ENCODE measurements at regions not wholly inside any gene's neighbourhood (a gene's known extent, or its start where the extent isn't known, plus 50 kb on each side); places are given as distances from the start of the nearest gene placed in this dataset.

DNA sequence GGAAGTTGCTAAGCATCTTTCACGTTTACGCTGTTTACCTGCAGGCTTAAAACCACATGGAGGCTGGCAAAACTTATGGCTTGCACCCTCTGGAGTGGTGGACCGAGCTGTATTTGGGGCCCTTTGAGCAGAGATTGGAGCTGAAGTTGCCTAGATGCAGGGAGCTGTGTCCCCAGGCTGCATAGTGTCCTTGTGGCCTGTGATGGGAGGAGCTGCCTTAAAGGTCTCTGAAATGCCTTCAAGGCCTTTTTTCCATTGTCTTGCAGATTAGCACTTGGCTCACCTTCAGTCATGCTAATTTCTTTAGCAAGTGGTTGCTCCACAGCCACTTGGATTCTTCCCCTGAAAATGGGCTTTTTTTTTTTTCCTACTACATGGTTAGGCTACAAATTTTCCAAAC, 81.5 kb upstream of the CHD1 start:
- TF ChIP-seq, protein P1, sequence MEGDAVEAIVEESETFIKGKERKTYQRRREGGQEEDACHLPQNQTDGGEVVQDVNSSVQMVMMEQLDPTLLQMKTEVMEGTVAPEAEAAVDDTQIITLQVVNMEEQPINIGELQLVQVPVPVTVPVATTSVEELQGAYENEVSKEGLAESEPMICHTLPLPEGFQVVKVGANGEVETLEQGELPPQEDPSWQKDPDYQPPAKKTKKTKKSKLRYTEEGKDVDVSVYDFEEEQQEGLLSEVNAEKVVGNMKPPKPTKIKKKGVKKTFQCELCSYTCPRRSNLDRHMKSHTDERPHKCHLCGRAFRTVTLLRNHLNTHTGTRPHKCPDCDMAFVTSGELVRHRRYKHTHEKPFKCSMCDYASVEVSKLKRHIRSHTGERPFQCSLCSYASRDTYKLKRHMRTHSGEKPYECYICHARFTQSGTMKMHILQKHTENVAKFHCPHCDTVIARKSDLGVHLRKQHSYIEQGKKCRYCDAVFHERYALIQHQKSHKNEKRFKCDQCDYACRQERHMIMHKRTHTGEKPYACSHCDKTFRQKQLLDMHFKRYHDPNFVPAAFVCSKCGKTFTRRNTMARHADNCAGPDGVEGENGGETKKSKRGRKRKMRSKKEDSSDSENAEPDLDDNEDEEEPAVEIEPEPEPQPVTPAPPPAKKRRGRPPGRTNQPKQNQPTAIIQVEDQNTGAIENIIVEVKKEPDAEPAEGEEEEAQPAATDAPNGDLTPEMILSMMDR (IDR thresholded peaks at IDR 0.05) = no peak
- TF ChIP-seq ZNF423 (CRISPR knock-in tag; IDR thresholded peaks at IDR 0.05) (no peak), TEAD4 (CRISPR knock-in tag; IDR thresholded peaks at IDR 0.05) (no peak), ETV6 (CRISPR knock-in tag; IDR thresholded peaks at IDR 0.05) (no peak), SMAD3 (CRISPR knock-in tag; IDR thresholded peaks at IDR 0.05; ENCODE audit: borderline replicate concordance) (no peak), ELF4 (CRISPR knock-in tag; IDR thresholded peaks at IDR 0.05; ENCODE audit: low read depth) (no peak), ZBTB21 (CRISPR knock-in tag; IDR thresholded peaks at IDR 0.05; ENCODE audit: borderline replicate concordance) (no peak), MXD4 (CRISPR knock-in tag; IDR thresholded peaks at IDR 0.05; ENCODE audit: borderline replicate concordance) (no peak)
- TF ChIP-seq, protein P2, sequence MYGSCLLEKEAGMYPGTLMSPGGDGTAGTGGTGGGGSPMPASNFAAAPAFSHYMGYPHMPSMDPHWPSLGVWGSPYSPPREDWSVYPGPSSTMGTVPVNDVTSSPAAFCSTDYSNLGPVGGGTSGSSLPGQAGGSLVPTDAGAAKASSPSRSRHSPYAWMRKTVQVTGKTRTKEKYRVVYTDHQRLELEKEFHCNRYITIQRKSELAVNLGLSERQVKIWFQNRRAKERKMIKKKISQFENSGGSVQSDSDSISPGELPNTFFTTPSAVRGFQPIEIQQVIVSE (CRISPR knock-in tag; IDR thresholded peaks at IDR 0.05; ENCODE audit: borderline replicate concordance) = no peak
- TF ChIP-seq, protein P3, sequence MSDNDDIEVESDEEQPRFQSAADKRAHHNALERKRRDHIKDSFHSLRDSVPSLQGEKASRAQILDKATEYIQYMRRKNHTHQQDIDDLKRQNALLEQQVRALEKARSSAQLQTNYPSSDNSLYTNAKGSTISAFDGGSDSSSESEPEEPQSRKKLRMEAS (CRISPR knock-in tag; IDR thresholded peaks at IDR 0.05) = no peak

Data from WTC11 (cell line).